ENCODE measurements at regions not wholly inside any gene's neighbourhood (a gene's known extent, or its start where the extent isn't known, plus 50 kb on each side); places are given as distances from the start of the nearest gene placed in this dataset.

- no peak overlapping the region for H3K4me2 ChIP-seq (ENCODE audit: insufficient read depth in 1 of 2, low read depth in 2 of 2, low read length in 2 of 2)
- no peak overlapping the region for H2BK5ac ChIP-seq (ENCODE audit: low read depth, low read length)
- H2AFZ ChIP-seq (ENCODE audit: low read length) = no peak overlapping the region
- no peaks in the 10 kb centered on the region; the same call in 1 of the 2 replicates for H3K79me1 ChIP-seq (ENCODE audit: low read depth, low read length)
- CTCF ChIA-PET (ENCODE audit: partially characterized antibody) = interaction anchor here (1.2 kb wide), 1 partner anchor 18 kb away, joined by 3 read pairs; no protein-coding TSS in a partner anchor
- no peak overlapping the region for H2BK20ac ChIP-seq (ENCODE audit: low read length)
- H2BK120ac ChIP-seq (replicated peaks; ENCODE audit: low read depth, low read length) = no peak overlapping the region
- H2BK15ac ChIP-seq (ENCODE audit: low read length) = no peak overlapping the region
- no peak overlapping the region for H3K4ac ChIP-seq (replicated peaks; ENCODE audit: insufficient read length, low read depth, low read length)
- no peaks in the 10 kb centered on the region for H3K27me3 ChIP-seq (replicated peaks in 1 of 4; ENCODE audit: control insufficient read depth in 3 of 4, extremely low read depth in 1 of 4, insufficient read depth in 3 of 4, low read length in 3 of 4)
- H4K20me1 ChIP-seq (replicated peaks in 1 of 2; ENCODE audit: control insufficient read depth in 1 of 2, insufficient read depth in 2 of 2, low read length in 2 of 2) = no peaks in the 10 kb centered on the region
- no peak overlapping the region for H4K8ac ChIP-seq (ENCODE audit: extremely low read depth, insufficient read depth, low read length)
- H4K91ac ChIP-seq (replicated peaks; ENCODE audit: insufficient read length, low read length) = no peak overlapping the region
- no peak overlapping the region for H2BK12ac ChIP-seq (ENCODE audit: low read depth, low read length)
- H3K4me3 ChIP-seq (ENCODE audit: extremely low read depth in 1 of 4, insufficient read depth in 2 of 4, low read depth in 3 of 4, low read length in 4 of 4) = no peak overlapping the region
- no peak overlapping the region for H3K14ac ChIP-seq (ENCODE audit: insufficient read length)
- no peaks in the 10 kb centered on the region; a peak in 1 of 7 replicates for H3K4me1 ChIP-seq (replicated peaks in 1 of 4; ENCODE audit: control insufficient read depth in 3 of 4, insufficient read depth in 4 of 4, low read length in 3 of 4)
- H3K9me3 ChIP-seq (ENCODE audit: insufficient read depth in 2 of 2, low read depth in 1 of 2, low read length in 1 of 2) = no peaks in the 10 kb centered on the region
- 100% methylated on average over 2 of the region's 2 CpGs; no CpG with 5 or more reads in 1 of the 2 experiments for WGBS, 2 experiments (ENCODE audit: extremely low coverage in 1 of 2, insufficient coverage in 1 of 2, insufficient read length in 1 of 2, insufficient replicate concordance in 2 of 2, low coverage in 1 of 2, low lambda C conversion rate in 2 of 2, missing lambda C conversion rate in 1 of 2)
- H3K56ac ChIP-seq (replicated peaks; ENCODE audit: insufficient read length, low read depth, low read length) = no peak overlapping the region
- H3K23ac ChIP-seq (ENCODE audit: insufficient read length) = no peak overlapping the region
- POLR2A ChIA-PET (ENCODE audit: partially characterized antibody) = no interaction called here
- no peak for FAIRE-seq
- TF ChIP-seq BCL11A (IDR thresholded peaks at IDR 0.05; ENCODE audit: low read depth in 2 of 2, low read length in 2 of 2) (no peak), TAF1 (IDR thresholded peaks at IDR 0.05; ENCODE audit: low read depth, low read length) (no peak), EZH2 (IDR thresholded peaks at IDR 0.05; ENCODE audit: low read depth, low read length, severe bottlenecking) (no peak), NRF1 (IDR thresholded peaks at IDR 0.05; ENCODE audit: low read depth, low read length) (no peak), SP1 (IDR thresholded peaks at IDR 0.05; ENCODE audit: low read depth, low read length) (no peak), SRF (IDR thresholded peaks at IDR 0.05; ENCODE audit: low read depth, low read length) (no peak), RBBP5 (IDR thresholded peaks at IDR 0.05; ENCODE audit: borderline replicate concordance, low read depth, low read length) (no peak), ZNF274 (IDR thresholded peaks at IDR 0.05; ENCODE audit: borderline replicate concordance, extremely low read depth, low read length) (no peak), SIN3A (conservative IDR thresholded peaks at IDR 0.05 in 1 of 2, IDR thresholded peaks at IDR 0.05 in 1 of 2; ENCODE audit: low read depth in 1 of 2, low read length in 2 of 2) (no peak), MAFK (IDR thresholded peaks at IDR 0.05; ENCODE audit: low read depth, low read length) (no peak), TBP (IDR thresholded peaks at IDR 0.05; ENCODE audit: low read depth, low read length) (no peak), RAD21 (IDR thresholded peaks at IDR 0.05 in 1 of 2, conservative IDR thresholded peaks at IDR 0.05 in 1 of 2; ENCODE audit: low read depth in 2 of 2, low read length in 2 of 2) (no peak), HDAC6 (IDR thresholded peaks at IDR 0.05; ENCODE audit: low read depth, low read length) (no peak), SIRT6 (IDR thresholded peaks at IDR 0.05; ENCODE audit: low read length) (no peak), ASH2L (IDR thresholded peaks at IDR 0.05; ENCODE audit: low read length) (no peak)
- H4K5ac ChIP-seq (ENCODE audit: insufficient read length, low read depth, low read length) = no peak overlapping the region
- no peak overlapping the region for H2AK5ac ChIP-seq (ENCODE audit: low read depth, low read length)
- no peak overlapping the region for H3K27ac ChIP-seq (ENCODE audit: low read depth, low read length)
- no peak overlapping the region for H3K9ac ChIP-seq (replicated peaks in 1 of 4; ENCODE audit: extremely low read depth in 1 of 4, low read depth in 3 of 4, low read length in 3 of 4)
- no peaks in the 10 kb centered on the region for H3K79me2 ChIP-seq (ENCODE audit: control insufficient read depth in 1 of 2, insufficient read depth in 2 of 2, low read length in 2 of 2)
- no peaks in the 10 kb centered on the region for H3K36me3 ChIP-seq (ENCODE audit: control insufficient read depth in 2 of 4, insufficient read depth in 4 of 4, low read length in 3 of 4)
- no peak overlapping the region for H3K18ac ChIP-seq (ENCODE audit: extremely low read depth, low read length)
- no peak for DNase-seq (ENCODE audit: low read depth in 1 of 2, low spot score in 2 of 2)
- H3K23me2 ChIP-seq (ENCODE audit: low read depth, low read length) = no peaks in the 10 kb centered on the region; the same call in 1 of the 2 replicates
These were observed 246.6 kb upstream of the JAG1 start for GRCh38 chr20:10920396-10920795.

Measured in H1 (cell line).